EL (cell line): ENCODE measurements at regions not wholly inside any gene's neighbourhood (a gene's known extent, or its start where the extent isn't known, plus 50 kb on each side); places are given as distances from the start of the nearest gene placed in this dataset.

Source experiments
- DNase-seq: peaks from one replicate; pipeline ENCODE4 v3.0.0-alpha.2; 2016

DNA sequence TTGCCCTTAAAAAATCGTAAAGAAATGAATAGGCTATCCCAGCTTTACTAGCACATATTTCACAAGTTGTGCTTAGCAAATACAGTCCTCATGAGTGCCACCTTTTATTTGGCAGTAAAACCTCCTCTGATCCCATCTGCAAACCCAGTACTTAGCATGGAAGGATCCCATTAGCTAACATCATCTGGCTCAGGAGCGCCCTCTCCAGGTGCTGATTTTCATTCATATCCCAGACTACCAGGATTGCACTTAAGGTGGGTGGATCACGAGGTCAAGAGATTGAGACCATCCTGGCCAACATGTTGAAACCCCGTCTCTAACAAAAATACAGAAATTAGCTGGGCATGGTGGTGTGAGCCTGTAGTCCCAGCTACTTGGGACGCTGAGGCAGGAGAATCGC, 76.1 kb upstream of the PAX6 start:
- no peak for DNase-seq

DNA sequence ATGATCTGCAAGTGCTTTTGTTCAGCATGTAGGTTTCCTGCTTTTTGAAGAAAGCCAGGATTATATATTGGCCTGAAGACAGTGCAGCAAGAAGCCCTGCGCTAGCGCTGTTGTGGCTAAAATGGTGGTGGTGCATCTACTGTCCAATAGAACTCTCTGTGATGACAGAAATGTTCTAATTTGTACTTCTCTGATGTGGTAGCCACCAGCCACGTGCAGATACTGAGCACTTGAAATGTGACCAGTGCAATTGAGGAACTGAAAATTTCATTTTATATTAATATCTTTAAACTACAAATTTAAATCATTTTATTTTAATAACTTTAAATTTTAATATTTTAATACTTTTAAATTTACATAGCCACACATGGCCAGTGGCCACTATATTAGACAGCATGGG, 73.0 kb upstream of the PAX6 start:
- DNase-seq: no peak

DNA sequence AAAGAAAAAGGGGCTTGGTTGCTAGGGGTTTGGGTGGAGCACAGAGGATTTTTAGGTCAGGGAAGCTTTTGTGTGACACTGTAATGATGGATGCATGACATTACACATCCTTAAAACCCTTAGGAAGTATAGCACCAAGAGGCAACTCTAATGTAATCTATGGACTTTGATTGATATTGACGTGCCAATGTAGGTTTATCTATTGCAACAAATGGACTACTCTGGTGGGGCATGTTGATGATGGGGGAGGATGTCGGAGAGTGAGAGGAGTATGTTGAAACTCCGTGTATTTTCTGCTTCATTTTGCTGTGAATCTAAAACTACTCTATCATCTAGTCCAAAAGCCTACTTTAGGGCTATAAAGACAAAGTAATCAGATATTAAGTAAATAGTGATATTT, 72.3 kb upstream of the PAX6 start:
- DNase-seq: no peak

DNA sequence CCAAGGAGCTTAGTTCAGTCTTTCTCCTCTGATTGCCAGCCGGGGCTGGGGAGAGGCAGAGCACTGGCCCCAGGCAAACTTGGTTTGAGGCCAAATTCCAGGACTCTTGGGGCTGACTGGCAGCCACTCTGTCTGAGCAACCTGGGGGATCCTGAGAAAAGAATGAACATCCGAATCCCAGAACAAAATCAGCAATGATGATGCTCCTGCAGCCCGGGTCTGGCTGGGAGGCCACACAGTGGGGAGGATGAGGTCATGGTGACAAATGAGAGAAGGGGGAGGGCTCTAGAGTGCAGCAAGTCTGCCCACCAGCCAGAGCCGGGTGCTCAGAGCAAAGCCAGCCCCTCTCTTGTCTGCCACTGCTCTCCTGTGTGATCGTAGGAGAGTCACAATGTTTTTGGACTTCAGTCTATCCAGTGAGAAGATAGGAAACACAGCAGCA, 71.8 kb upstream of the PAX6 start:
- peak; percentile 46 for DNase-seq

DNA sequence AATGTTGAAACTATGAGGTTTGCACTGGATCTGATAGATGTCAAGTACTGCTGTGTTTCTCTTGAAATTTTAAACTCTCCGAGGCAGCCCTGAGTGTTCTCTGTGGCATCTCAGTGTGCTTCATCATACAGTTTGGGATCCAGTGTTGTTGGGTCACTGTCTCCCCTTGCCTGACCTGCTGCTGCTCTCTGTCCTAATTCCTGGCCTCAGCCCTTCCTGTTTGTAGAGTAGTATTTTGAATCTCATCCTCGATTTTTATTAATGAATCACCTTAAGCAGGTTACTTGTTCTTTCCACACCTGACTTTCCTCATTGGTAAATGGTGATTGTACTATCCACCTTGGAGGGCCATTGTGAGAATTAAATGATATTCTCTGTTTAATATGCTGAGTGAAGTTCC, 70.7 kb upstream of the PAX6 start:
- DNase-seq: no peak

DNA sequence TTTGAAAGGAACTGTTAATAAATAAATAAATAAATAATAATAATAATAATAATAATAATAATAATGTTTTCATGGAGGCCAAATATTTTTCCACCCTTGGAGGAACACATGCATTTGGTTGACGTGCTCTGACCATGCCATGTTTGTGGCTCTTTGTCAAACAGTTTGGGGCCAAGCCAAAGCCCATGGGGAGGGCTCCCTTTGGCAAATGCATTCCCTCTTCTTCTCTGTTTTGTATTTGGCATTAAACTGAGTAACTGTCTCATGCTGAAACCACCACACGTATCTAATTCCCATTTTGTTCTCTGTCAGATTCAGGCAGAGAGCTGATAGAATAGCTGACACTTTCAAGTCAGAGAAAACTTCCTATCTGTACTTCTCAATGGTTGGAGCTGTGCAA, 68.6 kb upstream of the PAX6 start:
- DNase-seq: no peak

DNA sequence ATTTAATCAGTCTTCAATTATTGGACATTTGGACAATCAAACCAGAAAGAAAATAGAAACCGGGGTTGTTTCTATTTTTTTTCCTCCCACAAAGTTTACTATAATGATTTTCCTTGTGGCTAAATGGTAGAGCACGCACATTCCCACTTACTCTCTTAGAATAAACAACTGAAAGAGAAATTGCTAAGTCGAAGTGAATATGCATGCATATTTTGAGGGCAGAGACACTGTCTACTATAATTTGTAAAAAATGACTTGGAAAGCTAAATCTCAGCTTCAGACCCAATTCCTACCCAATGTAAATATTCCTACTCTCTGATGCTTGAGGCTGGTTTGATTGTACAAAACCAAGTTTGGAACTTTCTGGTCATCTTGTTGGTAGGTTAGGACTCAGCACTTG, 66.7 kb upstream of the PAX6 start:
- no peak for DNase-seq

DNA sequence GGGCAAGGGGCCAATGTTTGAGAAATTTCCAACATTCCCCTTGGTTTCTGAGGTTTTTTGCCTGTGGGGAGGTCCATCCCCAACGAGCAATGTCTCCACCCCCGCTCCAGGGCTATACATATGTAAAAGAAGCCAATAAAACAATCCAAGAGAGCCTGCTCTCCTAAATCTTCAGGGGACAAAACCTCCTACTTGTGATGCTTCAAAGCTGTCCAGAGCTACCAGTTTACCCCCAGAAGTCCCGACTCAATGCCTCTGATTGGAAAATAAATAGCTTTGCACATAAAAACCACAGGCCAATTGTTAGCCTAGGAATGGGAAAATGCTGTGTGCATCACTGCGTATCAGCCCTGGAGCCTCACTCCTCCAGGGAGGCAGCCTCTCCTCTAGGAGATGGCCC, 66.0 kb upstream of the PAX6 start:
- DNase-seq: no peak

DNA sequence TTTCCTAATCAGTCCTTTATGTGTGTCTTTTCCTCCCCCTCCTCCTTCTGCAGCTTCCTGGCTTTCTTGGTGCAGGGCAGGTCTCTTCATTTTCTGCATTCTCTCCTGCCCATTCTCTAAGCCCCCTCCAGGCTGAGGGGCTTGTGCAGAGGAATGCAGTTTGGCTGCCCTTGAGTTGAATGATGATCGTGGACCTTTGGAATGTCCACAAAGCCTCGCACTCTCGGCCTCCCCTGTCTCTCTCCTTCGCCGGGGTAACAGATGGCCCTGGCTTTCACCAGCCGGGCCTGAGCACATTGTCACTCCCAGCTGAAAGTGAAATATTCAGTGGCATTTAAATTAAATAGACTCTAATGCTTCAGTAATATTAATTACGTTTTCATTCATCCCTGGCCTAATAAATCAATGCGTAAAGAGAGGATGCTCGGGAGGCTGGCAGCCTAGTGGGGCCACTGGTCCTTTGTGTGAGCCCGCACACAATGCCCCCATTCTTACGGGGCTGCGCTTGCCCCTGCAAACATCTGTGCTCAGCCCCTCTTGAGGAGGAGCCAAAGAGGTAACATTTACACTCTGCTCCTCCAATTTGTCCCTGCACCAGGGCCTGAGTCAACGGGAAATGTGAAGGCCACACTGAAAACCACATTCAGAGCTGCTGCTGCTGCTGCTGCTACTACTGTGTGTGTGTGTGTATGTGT, 64.9 kb upstream of the PAX6 start:
- DNase-seq: no peak

DNA sequence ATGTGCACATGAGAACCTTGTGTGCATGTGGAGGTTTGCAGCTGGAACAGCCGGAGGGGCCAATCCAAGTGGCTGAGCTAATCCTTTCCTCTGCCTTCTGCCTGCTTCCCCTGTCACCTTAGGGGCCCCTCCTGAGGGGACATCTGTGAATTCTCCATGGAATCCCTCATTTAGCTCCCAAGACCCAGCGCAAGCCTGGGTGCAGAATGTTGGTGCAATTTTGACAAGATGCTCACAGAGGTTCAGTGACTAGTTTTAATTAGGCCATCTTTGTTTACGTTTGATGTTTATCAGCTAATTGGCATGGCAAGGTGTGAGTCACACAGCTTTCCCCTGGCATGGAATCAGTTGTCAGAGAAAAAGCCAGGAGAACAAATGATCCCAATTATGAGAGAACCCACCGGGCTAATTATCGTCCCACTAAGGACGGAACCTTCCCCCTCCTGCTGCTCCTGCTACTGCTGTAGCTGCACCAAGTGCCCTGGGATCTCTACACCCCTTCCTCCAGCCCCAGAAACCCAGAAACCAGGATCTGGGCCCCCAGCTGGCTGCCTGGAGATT, 63.6 kb upstream of the PAX6 start:
- no peak for DNase-seq

DNA sequence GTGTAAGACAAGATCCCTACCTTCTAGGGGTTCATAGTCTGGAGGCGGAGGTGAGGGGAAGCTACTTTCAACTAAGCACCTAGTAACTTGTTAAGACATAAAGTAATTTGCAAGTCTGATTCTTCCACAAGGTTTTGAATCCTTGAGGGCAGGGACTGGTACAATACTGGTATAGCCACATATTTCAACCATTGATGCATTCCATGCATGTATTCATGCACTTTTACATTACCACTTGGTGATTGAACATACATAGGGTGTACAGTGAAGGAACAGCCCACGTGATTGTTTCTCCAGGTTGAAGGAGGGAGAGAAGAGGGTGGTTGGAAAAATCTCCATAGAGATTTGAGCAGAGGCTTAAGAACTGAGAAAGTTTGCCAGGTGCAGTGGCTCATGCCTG, 62.0 kb upstream of the PAX6 start:
- no peak for DNase-seq

DNA sequence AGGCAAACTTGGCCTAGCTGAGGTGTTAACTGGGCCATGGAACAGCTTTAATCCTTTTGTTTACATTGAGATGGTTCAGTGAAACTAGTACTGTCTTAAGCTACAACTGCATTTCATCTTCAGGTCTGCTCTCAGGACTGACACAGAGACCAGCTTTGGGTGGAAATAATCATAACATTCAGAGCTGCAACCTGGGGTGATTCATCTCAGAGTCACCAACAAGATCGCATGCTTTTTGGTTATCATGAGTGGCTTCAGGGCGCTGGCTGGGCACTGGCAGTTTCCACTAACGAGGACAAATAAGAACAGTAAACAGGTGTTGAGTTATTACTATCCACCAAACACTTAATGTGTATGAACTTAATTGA, 60.9 kb upstream of the PAX6 start:
- DNase-seq: no peak

DNA sequence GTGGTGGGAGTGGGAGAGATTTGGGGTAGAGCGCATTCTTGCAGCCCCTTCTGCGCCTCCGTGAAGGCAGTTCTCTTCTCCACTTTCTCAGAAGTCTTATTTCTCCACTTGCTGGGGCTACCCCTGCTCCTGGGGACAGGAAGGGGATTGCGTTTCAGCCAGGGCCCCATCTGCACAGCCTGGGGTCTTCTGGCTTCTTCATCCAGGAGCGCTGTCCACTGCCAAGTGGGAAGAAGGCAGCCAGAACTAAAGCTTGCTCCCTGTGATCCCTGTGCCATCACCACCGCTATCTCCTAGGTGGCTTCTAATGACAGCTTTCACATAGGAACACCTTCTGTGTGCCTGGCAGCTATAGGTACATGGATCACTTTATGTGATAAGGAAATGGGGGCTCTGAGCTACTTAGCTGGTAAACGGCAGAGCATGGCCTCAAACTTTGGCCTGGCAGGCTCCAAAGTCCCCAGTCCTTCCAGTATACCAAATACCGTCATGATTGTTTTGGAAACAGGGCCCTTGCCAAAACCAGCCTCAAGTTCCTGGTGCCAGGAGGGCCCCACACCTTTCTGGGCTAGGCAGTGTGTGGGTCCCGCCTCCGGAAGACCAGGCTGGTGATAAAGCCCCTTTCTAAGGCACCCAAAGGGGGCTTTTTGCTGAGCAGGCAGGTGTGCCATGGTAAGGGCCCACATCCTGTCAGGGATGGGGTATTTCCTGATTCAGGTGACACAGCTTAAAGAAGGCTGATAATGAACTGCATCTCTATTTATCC, 60.4 kb upstream of the PAX6 start:
- DNase-seq: no peak

DNA sequence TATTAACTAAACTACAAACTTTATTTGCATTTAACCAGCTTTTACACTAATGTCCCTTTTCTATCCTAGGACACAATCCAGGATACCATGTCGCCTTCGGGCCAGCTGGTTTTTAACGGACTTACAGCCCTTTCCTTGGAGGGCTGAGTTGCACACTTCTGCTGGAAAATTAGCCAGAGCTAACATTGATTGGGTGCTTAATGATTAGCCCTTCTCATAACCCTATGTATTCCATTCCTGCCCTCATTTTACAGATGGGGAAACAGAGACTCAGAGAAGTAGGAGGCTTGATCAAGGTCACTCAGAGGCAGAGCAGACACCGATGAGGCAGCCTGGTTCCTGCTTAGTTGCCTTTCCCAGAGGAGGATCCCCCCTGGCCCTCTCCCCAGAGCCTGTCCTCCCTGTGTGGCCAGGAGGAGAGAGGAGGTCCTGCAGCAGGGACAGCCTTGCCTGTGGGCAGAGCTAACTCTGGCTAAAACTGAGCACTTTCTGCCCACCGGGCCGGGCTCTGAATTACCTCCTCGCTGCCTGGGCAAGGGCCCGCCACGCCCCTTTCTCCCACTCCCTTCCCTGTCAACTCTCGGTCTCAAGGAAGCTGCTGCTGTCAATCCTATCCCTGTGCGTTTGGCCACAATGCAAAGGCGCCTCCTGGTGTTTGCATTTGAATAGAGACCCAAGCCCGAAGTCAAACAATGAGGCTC, 59.6 kb upstream of the PAX6 start:
- DNase-seq: peak; percentile 43

DNA sequence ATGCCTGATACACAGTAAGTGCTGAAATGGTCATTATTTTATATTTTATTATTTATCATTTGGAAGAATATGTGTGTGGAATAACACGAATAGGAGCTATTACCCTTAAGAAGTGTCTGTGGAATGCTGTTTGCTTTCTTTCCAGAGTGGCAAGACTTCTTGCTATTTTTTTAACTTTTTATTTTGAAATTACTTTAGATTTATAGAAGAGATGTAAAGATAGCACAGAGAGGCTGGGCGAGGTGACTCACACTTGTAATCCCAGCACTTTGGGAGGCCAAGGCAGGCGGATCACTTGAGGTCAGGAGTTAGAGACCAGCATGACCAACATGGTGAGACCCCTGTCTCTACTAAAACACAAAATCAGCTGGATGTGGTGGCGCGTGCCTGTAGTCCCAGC, 58.9 kb upstream of the PAX6 start:
- DNase-seq: no peak

DNA sequence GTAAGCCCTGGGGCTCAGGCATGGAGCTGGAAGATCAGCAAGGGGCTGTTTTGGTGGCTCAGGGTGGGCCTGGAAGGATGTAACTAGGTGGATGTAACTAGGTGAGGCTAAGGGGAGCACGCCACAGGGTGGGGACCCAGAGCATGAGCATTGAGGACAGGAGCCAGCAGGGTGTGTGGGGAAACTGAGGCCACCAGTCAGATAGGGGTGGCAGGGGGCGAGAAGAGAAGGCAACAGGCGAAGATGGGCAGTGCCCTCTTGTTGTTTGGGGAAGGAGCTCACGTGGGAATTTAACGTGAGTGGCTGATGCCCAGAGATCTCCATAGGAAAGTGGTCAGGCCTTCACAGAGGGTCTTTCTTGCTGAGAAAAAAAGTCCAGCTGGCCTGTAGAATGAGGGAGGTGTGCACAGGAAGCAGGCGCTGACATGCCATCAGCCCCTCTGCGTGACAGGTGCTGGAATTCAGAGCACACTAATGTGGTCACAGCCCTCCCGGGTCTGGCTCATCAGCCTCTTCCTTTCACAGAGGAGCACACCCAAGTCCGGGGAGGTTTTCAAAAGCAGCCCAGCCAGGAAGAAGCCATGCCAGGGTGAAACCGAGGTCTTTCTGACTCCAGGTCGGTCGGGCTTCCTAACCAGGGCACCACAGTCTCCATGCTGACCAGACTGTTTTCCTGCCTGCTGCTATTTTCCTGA, 54.6 kb upstream of the PAX6 start:
- no peak for DNase-seq

DNA sequence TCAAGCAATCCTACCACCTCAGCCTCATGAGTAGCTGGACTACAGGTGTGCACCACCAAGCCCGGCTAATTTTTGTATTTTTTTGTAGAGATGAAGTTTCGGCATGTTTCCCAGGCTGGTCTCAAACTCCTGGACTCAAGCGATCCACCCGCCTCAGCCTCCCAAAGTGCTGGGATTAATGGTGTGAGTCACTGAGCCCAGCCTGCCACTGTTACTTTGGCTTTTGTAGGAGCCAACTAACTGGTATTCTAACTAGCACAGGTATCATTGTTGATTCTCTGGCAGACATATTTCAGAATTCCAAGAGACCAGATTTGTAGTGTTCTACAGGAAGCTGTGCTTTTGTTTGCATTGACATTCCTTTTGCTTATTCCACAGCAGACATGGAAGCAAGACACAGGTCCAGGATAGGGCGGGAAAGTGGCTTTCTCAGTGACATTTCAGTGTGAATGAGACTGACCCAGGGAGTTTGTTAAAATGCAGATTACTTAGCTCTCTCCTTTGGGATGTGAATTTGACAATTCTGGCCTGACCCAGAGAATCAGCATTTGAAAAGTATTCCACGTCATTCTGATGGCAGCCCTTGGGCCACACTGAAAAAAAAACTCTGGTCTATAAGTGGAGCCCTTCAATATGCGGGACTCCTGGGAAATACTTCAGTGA, 52.2 kb upstream of the PAX6 start:
- DNase-seq: no peak

DNA sequence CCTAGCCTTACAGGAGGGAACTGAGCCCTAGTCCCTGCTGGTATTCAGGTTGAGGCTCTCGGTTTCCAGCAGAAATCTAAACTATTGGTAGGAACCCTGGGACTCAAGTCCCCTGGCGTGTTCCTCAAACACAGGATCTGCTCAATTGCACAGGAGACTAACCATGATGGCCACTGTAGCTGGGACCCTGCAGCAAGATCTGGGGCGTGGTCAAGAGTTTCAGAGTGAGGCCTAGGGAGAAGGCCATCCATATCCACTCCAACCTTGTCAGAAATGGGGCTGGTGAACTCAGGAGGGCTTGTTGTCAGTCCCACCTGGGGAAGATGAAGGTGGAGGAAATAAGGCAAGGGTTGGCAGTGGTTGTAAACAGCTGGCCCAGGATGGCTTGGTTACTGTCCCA, 49.9 kb upstream of the PAX6 start:
- DNase-seq: no peak
